Tibial nerve (tissue), 4 donors: ENCODE measurements at regions not wholly inside any gene's neighbourhood (a gene's known extent, or its start where the extent isn't known, plus 50 kb on each side); places are given as distances from the start of the nearest gene placed in this dataset.

Source experiments
- CTCF ChIP-seq, 5 experiments: fragments of 200-600 bp in 3 of 5; fragments of 450-650 bp in 2 of 5; sonication (generic) in 3 of 5; IDR thresholded peaks; one replicate each; pipeline ENCODE4 v1.5.1; 2016 to 2019; ENCODE audit warnings: antibody characterized with exemption in 5 of 5, mild to moderate bottlenecking in 3 of 5, moderate library complexity in 2 of 5
- EP300 ChIP-seq, 2 donors: sonication (generic); formaldehyde crosslinking; IDR thresholded peaks; one replicate each; pipeline ENCODE4 v1.6.1; 2017; ENCODE audit warnings: antibody characterized with exemption in 2 of 2, mild to moderate bottlenecking in 1 of 2

GRCh38 chr13:22240716-22241115 is 569.8 kb downstream of the FGF9 start:
- TF ChIP-seq CTCF (IDR thresholded peaks at IDR 0.05): no peak
- no peak for TF ChIP-seq EP300 (IDR thresholded peaks at IDR 0.05)
